ENCODE measurements at regions not wholly inside any gene's neighbourhood (a gene's known extent, or its start where the extent isn't known, plus 50 kb on each side); places are given as distances from the start of the nearest gene placed in this dataset.

GRCh38 chr1:113269168-113269963 lies 120.9 kb upstream of the MAGI3 start:
- TF ChIP-seq CTCF (conservative IDR thresholded peaks at IDR 0.05; ENCODE audit: low read depth, low read length), result no peak
- no peak for TF ChIP-seq EZH2 (IDR thresholded peaks at IDR 0.05; ENCODE audit: low read length, unreplicated experiment)

Measured in PC-3 (cell line).